Globus pallidus (tissue), 1 donor: ENCODE measurements at regions not wholly inside any gene's neighbourhood (a gene's known extent, or its start where the extent isn't known, plus 50 kb on each side); places are given as distances from the start of the nearest gene placed in this dataset.
"Not testable (repeated sequence)": the region's sequence is repeated elsewhere in the genome, so short reads cannot be mapped to it uniquely, and the experiment has no call there.

Experiments used
- DNase-seq: peaks from one replicate; pipeline ENCODE4 v3.0.0-alpha.2; 2015; ENCODE audit warnings: low spot score

DNA sequence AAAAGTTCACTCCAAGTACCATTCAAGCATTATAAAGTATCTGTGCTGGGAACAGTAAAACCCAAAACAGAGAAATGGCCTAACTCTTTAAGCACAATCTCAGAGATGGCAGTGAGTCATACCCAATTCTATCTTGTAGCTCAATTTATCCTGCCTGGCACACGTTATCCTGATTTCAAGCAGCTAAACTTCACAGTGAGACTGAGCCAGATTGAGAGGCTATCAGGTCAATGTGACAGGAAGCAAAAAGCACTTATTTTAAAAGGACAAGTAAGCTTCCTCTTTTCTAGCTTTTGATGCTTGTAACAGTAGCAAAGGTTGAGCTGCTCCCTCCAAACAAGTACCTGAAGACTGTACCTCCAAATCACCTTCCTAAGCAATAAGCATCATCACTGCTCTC lies 324.9 kb downstream of the NAF1 start:
- DNase-seq = peak; percentile 30

DNA sequence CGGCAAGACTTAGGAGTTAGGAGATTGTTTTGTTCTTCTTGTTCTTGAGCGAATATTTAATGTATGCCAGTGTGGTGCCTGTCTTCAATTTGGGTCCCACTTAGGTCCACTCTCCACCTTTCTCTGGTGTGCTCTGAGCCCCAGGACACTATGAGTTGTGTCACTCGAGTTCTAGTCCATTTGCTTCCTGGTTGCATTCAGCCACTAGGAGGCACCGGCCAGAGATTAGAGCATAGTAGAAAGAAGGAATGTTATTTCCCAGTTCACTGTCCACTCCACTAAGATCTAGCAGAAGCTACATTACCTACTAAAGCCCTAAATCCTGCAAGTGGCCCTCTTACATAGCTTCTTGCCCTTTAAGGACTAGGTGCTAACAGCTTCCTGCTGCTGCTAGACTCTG lies 326.9 kb downstream of the NAF1 start:
- no peak for DNase-seq

GRCh38 chr4:162838671-162839070 lies 328.0 kb downstream of the NAF1 start:
- DNase-seq = no peak

DNA sequence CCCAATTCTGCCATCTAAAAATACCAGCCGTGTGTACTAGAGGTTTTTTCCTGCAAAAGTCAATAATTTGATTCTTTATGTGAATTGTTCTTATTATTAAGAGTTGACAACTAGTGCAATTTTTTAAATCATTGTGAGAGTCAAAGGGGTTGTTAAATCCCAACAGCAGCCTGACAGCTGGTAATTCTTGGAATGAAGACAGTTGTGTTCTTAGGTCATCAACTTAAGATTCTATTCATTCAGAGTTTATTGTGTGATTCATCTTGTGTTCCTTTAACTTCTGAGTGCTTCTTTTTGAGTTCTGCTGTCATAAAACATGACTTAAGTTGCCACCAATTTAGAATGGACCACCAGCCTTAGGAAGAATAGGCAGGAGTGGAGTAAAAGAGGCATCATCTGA lies 329.0 kb downstream of the NAF1 start:
- no peak for DNase-seq

GRCh38 chr4:162837241-162837640 lies 329.4 kb downstream of the NAF1 start:
- DNase-seq = no peak

DNA sequence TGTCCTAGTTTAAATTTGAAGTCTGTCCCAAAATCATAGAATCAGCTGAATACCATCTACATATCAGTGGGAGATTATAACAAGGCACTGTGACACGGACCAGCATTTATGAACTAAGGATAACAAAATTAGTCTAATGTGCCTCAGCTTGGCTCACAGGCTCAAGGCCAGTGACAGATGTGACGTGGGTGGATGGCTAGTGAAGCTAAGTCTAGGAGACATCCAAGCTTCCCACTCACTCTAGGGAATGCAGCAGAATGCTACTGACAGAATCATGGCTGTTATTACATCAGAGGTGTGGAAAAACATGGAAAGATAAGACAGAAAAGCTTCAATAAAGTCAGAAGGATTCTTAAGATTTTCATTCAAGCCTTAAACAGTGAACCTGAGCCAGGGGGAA lies 329.9 kb downstream of the NAF1 start:
- DNase-seq = no peak

- not testable (repeated sequence) for DNase-seq
Observed at GRCh38 chr4:162836258-162836657, 330.4 kb downstream of the NAF1 start.

DNA sequence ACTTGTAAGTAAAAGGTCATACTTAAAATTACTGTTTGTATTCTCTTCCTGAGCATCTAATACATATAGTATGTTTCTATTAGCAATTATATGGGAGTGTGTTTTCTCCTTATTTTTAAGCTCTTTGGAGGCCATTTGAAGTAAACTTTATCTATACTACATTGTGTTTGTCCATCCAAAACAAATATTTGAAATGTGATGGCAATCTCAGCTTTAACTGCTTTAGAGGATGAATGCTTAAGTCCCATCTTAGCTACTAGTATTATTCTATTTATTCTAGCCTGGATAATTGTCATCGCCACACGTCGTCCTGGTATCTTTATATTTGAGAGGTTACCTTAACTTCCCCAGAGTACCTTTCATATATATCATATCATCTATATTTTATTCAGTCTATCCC lies 335.8 kb downstream of the NAF1 start:
- no peak for DNase-seq

GRCh38 chr4:162817374-162817773 lies 349.3 kb downstream of the NAF1 start:
- DNase-seq = not testable (repeated sequence)

DNA sequence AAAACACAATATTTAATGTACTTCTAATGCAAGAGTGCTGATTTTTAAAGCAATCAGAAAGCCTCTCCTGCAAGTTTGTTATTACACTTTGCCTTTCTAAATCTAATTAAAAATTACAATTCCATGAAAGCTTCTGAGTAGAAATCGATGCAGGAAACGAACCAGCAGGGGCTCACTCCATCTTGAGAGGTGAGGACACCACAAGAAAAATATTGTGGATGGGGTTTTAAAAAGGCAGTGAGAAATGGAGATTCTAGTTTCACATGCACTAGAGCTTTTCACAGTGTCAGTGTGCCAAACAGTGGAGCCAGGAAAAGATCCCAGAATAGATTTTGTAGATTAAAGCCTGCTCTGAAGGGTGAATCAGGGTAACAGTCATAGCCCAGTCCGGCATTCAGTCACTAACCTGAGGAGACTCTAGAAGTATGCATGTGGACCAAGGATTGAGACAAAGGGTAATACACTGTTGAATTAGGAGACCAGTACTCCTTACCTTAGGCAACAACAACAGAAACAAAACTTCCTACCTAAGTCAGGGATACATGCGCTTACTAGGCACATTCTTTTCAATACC lies 362.3 kb downstream of the NAF1 start:
- no peak for DNase-seq

DNA sequence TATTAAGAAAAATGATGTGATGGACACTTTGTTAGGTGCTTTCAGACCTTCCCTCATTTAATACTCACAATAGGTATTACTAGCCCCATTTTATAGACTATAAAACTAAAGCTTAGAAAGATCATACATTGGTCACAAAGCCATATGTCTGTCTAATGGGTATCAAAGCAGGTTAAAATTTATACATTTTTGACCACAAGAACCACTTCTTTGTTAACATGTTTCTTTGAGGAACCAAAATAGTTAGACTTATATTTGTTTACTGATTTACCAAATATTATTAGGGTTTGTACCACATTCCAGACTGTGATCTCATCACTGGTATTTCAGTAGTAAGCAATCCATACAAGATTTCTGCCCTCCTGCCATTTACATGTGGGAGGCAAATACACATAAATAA lies 363.3 kb downstream of the NAF1 start:
- no peak for DNase-seq

- no peak for DNase-seq
Observed at GRCh38 chr4:162797108-162797507, 369.6 kb downstream of the NAF1 start.

DNA sequence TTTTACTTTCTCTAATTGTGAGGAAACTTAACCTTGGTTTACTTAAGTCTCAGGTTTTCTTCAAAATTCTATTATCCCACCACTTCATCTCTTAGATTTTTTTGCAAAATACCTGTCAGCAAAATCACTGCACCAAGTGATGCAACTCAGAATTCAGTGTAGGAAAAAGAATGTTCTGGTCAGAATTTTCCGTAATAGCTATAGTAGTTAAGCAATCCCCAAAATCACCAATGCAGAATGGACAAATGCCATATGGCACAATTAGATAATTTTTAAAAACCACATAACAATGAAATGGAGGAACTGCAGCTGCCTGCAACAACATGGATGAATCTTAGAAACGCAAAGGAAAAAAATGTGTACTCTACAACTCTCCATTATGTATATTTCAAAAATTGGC lies 373.1 kb downstream of the NAF1 start:
- DNase-seq = no peak

DNA sequence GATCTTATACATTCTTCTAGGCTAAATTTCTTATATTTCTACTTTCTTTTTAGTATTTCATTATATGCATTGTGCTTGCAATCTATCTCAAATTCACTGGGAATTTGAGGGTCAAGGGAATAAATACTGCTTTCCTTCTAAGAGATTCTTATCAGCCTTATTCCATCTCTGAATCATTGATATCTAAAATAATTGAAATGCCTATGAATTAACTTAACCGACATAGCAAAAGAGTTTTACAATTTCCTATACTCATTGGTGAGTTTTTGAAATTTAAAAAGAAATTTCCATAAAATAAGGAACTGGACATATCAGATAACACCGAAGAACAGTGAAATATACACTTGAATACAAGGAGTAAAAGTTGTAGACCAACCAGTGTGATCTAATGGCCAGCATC lies 373.7 kb downstream of the NAF1 start:
- DNase-seq = no peak

- no peak for DNase-seq
Observed at GRCh38 chr4:162791226-162791625, 375.5 kb downstream of the NAF1 start.

- DNase-seq = no peak
Observed at GRCh38 chr4:162787120-162787519, 379.6 kb downstream of the NAF1 start.

DNA sequence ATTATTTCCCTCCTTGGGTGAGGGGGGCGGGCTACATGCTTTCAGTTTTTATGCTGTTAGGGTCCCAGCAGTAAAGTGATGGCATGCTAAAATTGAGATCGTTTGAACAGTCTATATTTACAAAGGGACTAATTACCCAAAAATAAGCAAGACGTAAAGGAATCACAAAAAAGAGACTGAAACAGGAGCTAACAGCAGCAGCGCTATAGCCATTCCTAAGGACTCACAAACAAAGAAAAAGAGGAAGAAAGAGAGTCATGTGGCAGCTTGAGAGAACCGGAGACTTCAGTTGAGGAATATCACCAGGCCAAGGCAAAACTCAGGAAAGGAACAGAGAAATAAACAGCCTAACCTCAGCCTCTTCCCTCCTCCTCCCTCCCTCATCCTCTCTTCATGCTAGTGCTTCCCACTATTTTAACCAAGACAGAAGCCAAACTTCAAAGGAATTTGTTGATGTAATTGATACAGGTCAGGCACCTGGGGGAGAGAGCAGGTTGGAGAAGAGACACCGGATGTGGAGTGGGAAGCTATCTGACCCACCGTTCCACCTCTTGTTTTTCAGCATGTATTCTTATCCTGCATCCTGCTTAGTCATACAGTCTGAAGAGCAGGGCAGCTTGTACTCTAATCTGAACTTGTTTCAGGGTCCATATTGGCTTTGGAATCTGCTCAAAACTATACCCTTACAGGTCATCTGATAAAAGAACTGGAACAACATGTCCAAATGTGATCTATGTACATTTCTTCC lies 383.7 kb downstream of the NAF1 start:
- peak; percentile 80 for DNase-seq

- DNase-seq = peak; percentile 73
Observed at GRCh38 chr4:162782096-162782777, 384.5 kb downstream of the NAF1 start.

- peak; percentile 39 for DNase-seq
Observed at GRCh38 chr4:162770761-162771490, 395.8 kb downstream of the NAF1 start.

DNA sequence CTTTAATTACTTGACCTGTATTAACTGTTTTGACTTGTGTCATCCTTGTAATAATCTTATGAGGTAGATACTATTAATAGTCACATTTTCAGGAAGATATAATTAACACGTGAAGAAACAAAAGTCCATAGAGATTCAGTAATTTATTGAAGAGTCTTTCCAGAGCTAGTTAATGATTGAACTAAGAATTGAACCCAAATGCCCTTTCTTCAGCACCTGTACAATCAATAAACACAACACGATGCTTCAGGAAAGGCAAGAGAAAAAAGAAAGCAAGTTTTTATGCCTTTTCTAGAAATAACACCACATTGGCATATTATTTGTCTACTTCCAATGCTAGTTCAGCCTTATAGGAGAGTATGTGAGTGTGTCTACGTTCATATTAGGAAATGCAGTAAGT lies 399.6 kb downstream of the NAF1 start:
- DNase-seq = no peak

DNA sequence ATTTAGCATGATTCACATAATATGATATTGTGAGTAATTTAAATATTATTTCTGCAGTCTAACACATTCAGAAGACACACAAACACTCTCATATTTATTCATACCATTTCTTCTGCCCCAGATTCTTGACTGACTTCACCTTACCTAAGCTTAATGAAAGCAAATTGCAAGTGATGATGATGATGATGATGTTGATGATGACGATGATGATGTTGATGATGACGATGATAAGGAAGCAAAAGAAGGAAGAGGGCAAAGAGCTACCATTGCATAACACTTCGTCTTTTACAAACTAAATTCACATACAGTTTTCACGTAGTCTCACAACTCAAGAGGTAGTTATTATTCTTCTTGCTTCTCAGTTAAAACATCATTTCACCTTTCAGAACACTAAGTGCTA lies 404.7 kb downstream of the NAF1 start:
- no peak for DNase-seq

DNA sequence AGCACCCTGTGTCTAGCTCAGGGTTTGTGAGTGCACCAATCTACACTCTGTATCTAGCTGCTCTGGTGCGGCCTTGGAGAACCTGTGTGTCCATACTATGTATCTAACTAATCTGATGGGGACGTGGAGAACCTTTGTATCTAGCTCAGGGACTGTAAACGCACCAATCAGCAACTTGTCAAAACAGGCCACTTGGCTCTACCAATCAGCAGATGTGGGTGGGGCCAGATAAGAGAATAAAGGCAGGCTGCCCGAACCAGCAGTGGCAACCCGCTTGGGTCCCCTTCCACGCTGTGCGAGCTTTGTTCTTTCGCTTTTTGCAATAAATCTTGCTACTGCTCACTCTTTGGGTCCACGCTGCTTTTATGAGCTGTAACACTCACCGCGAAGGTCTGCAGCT lies 426.5 kb downstream of the NAF1 start:
- not testable (repeated sequence) for DNase-seq

DNA sequence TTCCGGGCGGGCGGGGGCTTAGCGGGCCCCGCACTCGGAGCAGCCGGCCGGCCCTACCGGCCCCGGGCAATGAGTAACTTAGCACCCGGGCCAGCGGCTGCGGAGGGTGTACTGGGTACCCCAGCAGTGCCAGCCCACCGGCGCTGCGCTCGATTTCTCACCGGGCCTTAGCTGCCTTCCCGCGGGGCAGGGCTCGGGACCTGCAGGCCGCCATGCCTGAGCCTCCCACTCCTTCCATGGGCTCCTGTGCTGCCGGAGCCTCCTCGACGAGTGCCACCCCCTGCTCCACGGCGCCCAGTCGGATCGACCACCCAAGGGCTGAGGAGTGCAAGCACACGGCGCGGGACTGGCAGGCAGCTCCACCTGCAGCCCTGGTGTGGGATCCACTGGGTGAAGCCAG lies 427.1 kb downstream of the NAF1 start:
- not testable (repeated sequence) for DNase-seq
